HCT116 (cell line): ENCODE measurements at regions not wholly inside any gene's neighbourhood (a gene's known extent, or its start where the extent isn't known, plus 50 kb on each side); places are given as distances from the start of the nearest gene placed in this dataset.

Experiments used
- ATAC-seq: fragments of 200-7000 bp; cut with Tn5 transposase; 2 replicates; pipeline ENCODE4 v1.9.1; 2020; ENCODE audit warnings: mild to moderate bottlenecking, moderate library complexity
- BruUV-seq: library from RNA; stranded (reverse); fragments of 400-500 nt; replicated peaks from 2 replicates; lab custom pipeline; 2021; lab: Mats Ljungman, UMichigan
- CTCF ChIA-PET: fragments of 300-600 bp; sonication (Branson Sonifier 250); formaldehyde crosslinking; loops from one replicate; lab custom pipeline; 2021; ENCODE audit warnings: antibody characterized with exemption; lab: Charles Lee
- POLR2A ChIA-PET: fragments of 300-600, 350-600 bp; sonication (Branson Sonifier 250); formaldehyde crosslinking; loops from one replicate; lab custom pipeline; 2021; ENCODE audit warnings: antibody characterized with exemption; lab: Charles Lee
- RAD21 ChIA-PET, 2 experiments: fragments of 300-600 bp; sonication (Branson Sonifier 250); formaldehyde crosslinking; loops; one replicate each; lab custom pipeline; 2023; ENCODE audit warnings: low total read pairs in 2 of 2; ENCODE audit not compliant: uncharacterized antibody in 2 of 2, unreplicated experiment in 2 of 2, low non-redundant PET in 1 of 2; lab: Charles Lee
- DNase-seq: peaks from one replicate; pipeline ENCODE4 v3.0.0-alpha.2; 2010; ENCODE audit warnings: low read depth, low spot score
- H2AFZ ChIP-seq: fragments of 200-600 bp; shearing (Covaris generic), sonication (generic); 2 replicates; pipeline ENCODE4 v1.6.1; 2017; ENCODE audit warnings: low read depth, mixed run types, mixed read lengths, antibody characterized with exemption, low read length; ENCODE audit not compliant: poor library complexity, severe bottlenecking
- H3K27ac ChIP-seq: 2 replicates; pipeline ENCODE4 v1.5.1; 2012; ENCODE audit warnings: low read depth, low read length
- H3K27me3 ChIP-seq: fragments of 200-600 bp; sonication (generic); 2 replicates; pipeline ENCODE4 v1.6.1; 2016; ENCODE audit warnings: mixed run types, low read length, mixed read lengths; ENCODE audit not compliant: insufficient read depth
- H3K36me3 ChIP-seq, 2 experiments: fragments of 200-500 bp in 1 of 2; fragments of 200-600 bp in 1 of 2; sonication (Bioruptor generic) in 1 of 2; sonication (generic) in 1 of 2; 2 replicates each; pipeline versions ENCODE4 v1.5.1 to v1.6.1; 2014 to 2016; ENCODE audit warnings: low read length in 2 of 2, inconsistent platforms in 1 of 2, mixed read lengths in 1 of 2, mixed run types in 1 of 2; ENCODE audit not compliant: insufficient read depth in 2 of 2, control insufficient read depth in 1 of 2
- H3K4me1 ChIP-seq, 2 experiments: fragments of 200-600 bp in 1 of 2; sonication (generic) in 1 of 2; 2 replicates each; pipeline versions ENCODE4 v1.5.1 to v1.6.1; 2012 to 2017; ENCODE audit warnings: low read length in 2 of 2, inconsistent platforms in 1 of 2, mild to moderate bottlenecking in 1 of 2, mixed read lengths in 1 of 2, mixed run types in 1 of 2, moderate library complexity in 1 of 2; ENCODE audit not compliant: insufficient read depth in 2 of 2, control insufficient read depth in 1 of 2
- H3K4me2 ChIP-seq: fragments of 200-600 bp; sonication (generic); 2 replicates; pipeline ENCODE4 v1.6.1; 2017; ENCODE audit warnings: mixed run types, low read length, mixed read lengths
- H3K4me3 ChIP-seq, 2 experiments: fragments of 200-600 bp in 1 of 2; sonication (generic) in 1 of 2; replicated peaks in 1 of 2; 2 replicates each; pipeline ENCODE4 v1.5.1; 2011 to 2016; ENCODE audit warnings: low read length in 2 of 2, control low read depth in 1 of 2, low read depth in 1 of 2, mild to moderate bottlenecking in 1 of 2, mixed read lengths in 1 of 2, mixed run types in 1 of 2
- H3K79me2 ChIP-seq: fragments of 200-600 bp; sonication (generic); 2 replicates; pipeline ENCODE4 v1.6.1; 2017; ENCODE audit warnings: mild to moderate bottlenecking, mixed run types, low read length, moderate library complexity, mixed read lengths; ENCODE audit not compliant: insufficient read depth
- H3K9ac ChIP-seq: fragments of 200-600 bp; sonication (generic); 2 replicates; pipeline ENCODE4 v1.6.1; 2016; ENCODE audit warnings: low read length, mixed read lengths
- H3K9me2 ChIP-seq: fragments of 200-600 bp; sonication (generic), shearing (Covaris generic); 2 replicates; pipeline ENCODE4 v1.6.1; 2017; ENCODE audit warnings: mixed run types, mild to moderate bottlenecking, moderate library complexity; ENCODE audit not compliant: insufficient read depth
- H3K9me3 ChIP-seq, 2 experiments: fragments of 200-500 bp in 1 of 2; fragments of 200-600 bp in 1 of 2; sonication (Bioruptor generic) in 1 of 2; sonication (generic) in 1 of 2; 2 replicates each; pipeline ENCODE4 v1.6.1; 2014 to 2017; ENCODE audit warnings: low read length in 2 of 2, mixed read lengths in 2 of 2, inconsistent platforms in 1 of 2, low read depth in 1 of 2, mild to moderate bottlenecking in 1 of 2, mixed run types in 1 of 2, moderate library complexity in 1 of 2; ENCODE audit not compliant: control insufficient read depth in 1 of 2, insufficient read depth in 1 of 2
- H4K20me1 ChIP-seq: fragments of 200-600 bp; sonication (generic), shearing (Covaris generic); 2 replicates; pipeline ENCODE4 v1.6.1; 2017; ENCODE audit warnings: mixed run types, mild to moderate bottlenecking, moderate library complexity; ENCODE audit not compliant: insufficient read depth
- CBX3 ChIP-seq: IDR thresholded peaks from 2 replicates; pipeline ENCODE4 v1.6.1; 2012; ENCODE audit warnings: low read depth
- EGR1 ChIP-seq: IDR thresholded peaks from 2 replicates; pipeline ENCODE4 v1.6.1; 2012; ENCODE audit warnings: low read depth
- ELF1 ChIP-seq: IDR thresholded peaks from 2 replicates; pipeline ENCODE4 v1.6.1; 2012; ENCODE audit warnings: low read depth, borderline replicate concordance
- EZH2phosphoT487 ChIP-seq: fragments of 200-600 bp; IDR thresholded peaks from 2 replicates; pipeline ENCODE4 v1.6.1; 2018; ENCODE audit warnings: antibody characterized with exemption, borderline replicate concordance
- FOSL1 ChIP-seq: IDR thresholded peaks from 2 replicates; pipeline ENCODE4 v1.6.1; 2012; ENCODE audit warnings: low read depth
- POLR2A ChIP-seq: IDR thresholded peaks from 2 replicates; pipeline ENCODE4 v1.7.0; 2011; ENCODE audit warnings: borderline replicate concordance; ENCODE audit not compliant: insufficient read depth, insufficient read length; ENCODE audit errors: extremely low read depth
- RAD21 ChIP-seq: IDR thresholded peaks from 2 replicates; pipeline ENCODE4 v1.6.1; 2012; ENCODE audit warnings: low read depth, mild to moderate bottlenecking
- SIN3A ChIP-seq: IDR thresholded peaks from 2 replicates; pipeline ENCODE4 v1.6.1; 2012; ENCODE audit warnings: low read depth
- TCF7L2 ChIP-seq: IDR thresholded peaks from 2 replicates; pipeline ENCODE4 v1.7.0; 2011; ENCODE audit warnings: borderline replicate concordance, inconsistent platforms; ENCODE audit not compliant: insufficient read depth, insufficient read length; ENCODE audit errors: extremely low read depth
- YY1 ChIP-seq: IDR thresholded peaks from 2 replicates; pipeline ENCODE4 v1.6.1; 2011; ENCODE audit warnings: low read length, low read depth, moderate library complexity, mild to moderate bottlenecking; ENCODE audit not compliant: insufficient replicate concordance; ENCODE audit errors: extremely low read depth
- ZFX ChIP-seq: fragments of 450-650 bp; IDR thresholded peaks from 2 replicates; pipeline ENCODE4 v1.6.1; 2017
- ZNF274 ChIP-seq: fragments of 200-500 bp; sonication (Bioruptor generic); IDR thresholded peaks from 2 replicates; pipeline ENCODE4 v1.6.1; 2014; ENCODE audit warnings: mild to moderate bottlenecking, low read depth, low read length, inconsistent platforms
- intact Hi-C: fragments of 100-400 bp; cut with micrococcal nuclease; formaldehyde crosslinking; loops from 2 replicates; pipeline ENCODE4 v1.10.0; 2022
- TF ChIP-seq, protein P1 (sequence below): IDR thresholded peaks from 2 replicates; pipeline ENCODE4 v1.6.1; 2012
- TF ChIP-seq, protein P2 (sequence below), 3 experiments: fragments of 200-600 bp in 1 of 3; sonication (generic) in 1 of 3; IDR thresholded peaks in 2 of 3; conservative IDR thresholded peaks in 1 of 3; 2 replicates each; pipeline ENCODE4 v1.5.1; 2012 to 2017; ENCODE audit warnings: low read depth in 2 of 3, low read length in 2 of 3, antibody characterized with exemption in 1 of 3, borderline replicate concordance in 1 of 3, control low read depth in 1 of 3, mild to moderate bottlenecking in 1 of 3, mixed read lengths in 1 of 3, mixed run types in 1 of 3, moderate library complexity in 1 of 3; ENCODE audit not compliant: insufficient read depth in 1 of 3
- TF ChIP-seq, protein P3 (sequence below): IDR thresholded peaks from 2 replicates; pipeline ENCODE4 v1.6.1; 2011; ENCODE audit warnings: mild to moderate bottlenecking, low read length, moderate library complexity; ENCODE audit not compliant: insufficient replicate concordance; ENCODE audit errors: extremely low read depth
- TF ChIP-seq, protein P4 (sequence below): IDR thresholded peaks from 2 replicates; pipeline ENCODE4 v1.6.1; 2012

DNA sequence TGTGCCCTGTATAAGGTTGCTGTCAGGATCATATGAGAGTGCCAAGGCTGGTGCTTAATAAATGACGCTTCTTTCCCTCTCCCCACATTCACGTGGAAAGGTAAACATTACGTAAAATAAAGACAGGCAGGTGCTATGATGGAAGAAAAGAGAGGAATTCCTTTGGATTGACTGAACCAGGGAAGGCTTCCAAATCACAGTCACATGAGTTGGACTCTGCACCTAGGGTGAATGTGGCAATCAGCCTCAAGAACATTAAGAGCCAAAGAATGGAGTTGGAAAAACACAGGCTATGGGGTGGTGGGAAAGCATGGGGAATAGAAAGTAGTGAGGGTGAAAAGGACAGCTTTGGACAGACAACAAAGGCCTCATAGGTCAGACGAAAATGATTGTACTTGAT is 473.1 kb downstream of the VRK1 start:
- Histone ChIP-seq H2AFZ (no peak overlapping the region), H3K4me1 (peaks cover 25 to 33% of the 10 kb centered on the region in 2 experiments), H3K4me3 (no peak overlapping the region), H3K36me3 (no peaks in the 10 kb centered on the region), H3K9me2 (no peaks in the 10 kb centered on the region), H3K27me3 (no peaks in the 10 kb centered on the region)
- no peak for DNase-seq
- ChIA-PET RAD21 (no interaction called here), POLR2A (no interaction called here)
- ATAC-seq, result no peak
- TF ChIP-seq TCF7L2 (no peak), ZFX (no peak)
- TF ChIP-seq, all 23 proteins: peak for 0
- CTCF ChIA-PET, result no interaction called here
- H4K20me1 ChIP-seq, result no peaks in the 10 kb centered on the region
- BruUV-seq, result no TSS peak
- intact Hi-C loops, result loop anchor here (10.0 kb wide), 1 partner anchor 686 kb away; no protein-coding TSS in a partner anchor
- no peaks in the 10 kb centered on the region for H3K9me3 ChIP-seq
- H3K4me2 ChIP-seq, result no peak overlapping the region
- no peaks in the 10 kb centered on the region for H3K79me2 ChIP-seq
- no peak overlapping the region for H3K27ac ChIP-seq
- no peak overlapping the region for H3K9ac ChIP-seq

DNA sequence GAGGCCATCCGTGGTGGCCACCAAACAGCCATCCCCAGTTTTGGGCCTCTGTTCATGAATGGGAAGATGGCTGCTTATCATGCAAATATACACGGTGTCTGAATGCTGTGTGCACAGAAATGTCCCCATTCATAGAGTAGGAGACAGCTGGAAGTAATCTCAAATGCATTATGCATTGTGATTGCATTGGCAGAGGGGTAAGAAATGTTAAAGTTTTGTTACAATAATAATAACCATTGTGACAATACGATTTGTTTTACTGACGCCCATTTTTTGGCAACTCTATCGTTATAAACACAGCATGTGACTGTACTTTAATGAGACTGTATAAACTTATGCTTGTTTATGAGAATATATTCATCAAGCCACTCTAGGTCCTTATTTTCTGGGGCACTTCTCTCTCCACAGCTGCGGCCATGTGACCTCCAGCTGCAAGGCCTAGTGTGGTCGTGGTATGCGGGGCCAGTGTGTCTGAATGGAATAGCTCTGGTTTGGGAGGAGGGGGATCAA is 474.3 kb downstream of the VRK1 start:
- CTCF ChIA-PET, result no interaction called here
- Histone ChIP-seq H3K4me3 (no peak overlapping the region), H3K4me2 (no peak overlapping the region), H3K9ac (no peak overlapping the region), H3K4me1 (peaks cover 15 to 21% of the 10 kb centered on the region in 2 experiments), H2AFZ (no peak overlapping the region), H4K20me1 (no peaks in the 10 kb centered on the region), H3K9me3 (no peaks in the 10 kb centered on the region), H3K79me2 (no peaks in the 10 kb centered on the region), H3K9me2 (no peaks in the 10 kb centered on the region), H3K27ac (no peak overlapping the region), H3K27me3 (no peaks in the 10 kb centered on the region), H3K36me3 (no peaks in the 10 kb centered on the region)
- BruUV-seq, result no TSS peak
- ATAC-seq, result no peak
- no peak for DNase-seq
- RAD21 ChIA-PET, result no interaction called here
- POLR2A ChIA-PET, result no interaction called here
- TF ChIP-seq ELF1 (no peak), POLR2A (no peak), SIN3A (no peak), FOSL1 (no peak), EZH2phosphoT487 (no peak), EGR1 (no peak), ZFX (no peak), RAD21 (no peak), CBX3 (no peak), YY1 (no peak), ZNF274 (no peak)
- TF ChIP-seq, protein P1, sequence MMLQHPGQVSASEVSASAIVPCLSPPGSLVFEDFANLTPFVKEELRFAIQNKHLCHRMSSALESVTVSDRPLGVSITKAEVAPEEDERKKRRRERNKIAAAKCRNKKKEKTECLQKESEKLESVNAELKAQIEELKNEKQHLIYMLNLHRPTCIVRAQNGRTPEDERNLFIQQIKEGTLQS, result no peak
- TF ChIP-seq, protein P2, sequence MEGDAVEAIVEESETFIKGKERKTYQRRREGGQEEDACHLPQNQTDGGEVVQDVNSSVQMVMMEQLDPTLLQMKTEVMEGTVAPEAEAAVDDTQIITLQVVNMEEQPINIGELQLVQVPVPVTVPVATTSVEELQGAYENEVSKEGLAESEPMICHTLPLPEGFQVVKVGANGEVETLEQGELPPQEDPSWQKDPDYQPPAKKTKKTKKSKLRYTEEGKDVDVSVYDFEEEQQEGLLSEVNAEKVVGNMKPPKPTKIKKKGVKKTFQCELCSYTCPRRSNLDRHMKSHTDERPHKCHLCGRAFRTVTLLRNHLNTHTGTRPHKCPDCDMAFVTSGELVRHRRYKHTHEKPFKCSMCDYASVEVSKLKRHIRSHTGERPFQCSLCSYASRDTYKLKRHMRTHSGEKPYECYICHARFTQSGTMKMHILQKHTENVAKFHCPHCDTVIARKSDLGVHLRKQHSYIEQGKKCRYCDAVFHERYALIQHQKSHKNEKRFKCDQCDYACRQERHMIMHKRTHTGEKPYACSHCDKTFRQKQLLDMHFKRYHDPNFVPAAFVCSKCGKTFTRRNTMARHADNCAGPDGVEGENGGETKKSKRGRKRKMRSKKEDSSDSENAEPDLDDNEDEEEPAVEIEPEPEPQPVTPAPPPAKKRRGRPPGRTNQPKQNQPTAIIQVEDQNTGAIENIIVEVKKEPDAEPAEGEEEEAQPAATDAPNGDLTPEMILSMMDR (IDR thresholded peaks at IDR 0.05 in 2 of 3, conservative IDR thresholded peaks at IDR 0.05 in 1 of 3; ENCODE audit: borderline replicate concordance in 1 of 3, insufficient read depth in 1 of 3, low read depth in 2 of 3, low read length in 2 of 3), result no peak
- TF ChIP-seq, protein P3, sequence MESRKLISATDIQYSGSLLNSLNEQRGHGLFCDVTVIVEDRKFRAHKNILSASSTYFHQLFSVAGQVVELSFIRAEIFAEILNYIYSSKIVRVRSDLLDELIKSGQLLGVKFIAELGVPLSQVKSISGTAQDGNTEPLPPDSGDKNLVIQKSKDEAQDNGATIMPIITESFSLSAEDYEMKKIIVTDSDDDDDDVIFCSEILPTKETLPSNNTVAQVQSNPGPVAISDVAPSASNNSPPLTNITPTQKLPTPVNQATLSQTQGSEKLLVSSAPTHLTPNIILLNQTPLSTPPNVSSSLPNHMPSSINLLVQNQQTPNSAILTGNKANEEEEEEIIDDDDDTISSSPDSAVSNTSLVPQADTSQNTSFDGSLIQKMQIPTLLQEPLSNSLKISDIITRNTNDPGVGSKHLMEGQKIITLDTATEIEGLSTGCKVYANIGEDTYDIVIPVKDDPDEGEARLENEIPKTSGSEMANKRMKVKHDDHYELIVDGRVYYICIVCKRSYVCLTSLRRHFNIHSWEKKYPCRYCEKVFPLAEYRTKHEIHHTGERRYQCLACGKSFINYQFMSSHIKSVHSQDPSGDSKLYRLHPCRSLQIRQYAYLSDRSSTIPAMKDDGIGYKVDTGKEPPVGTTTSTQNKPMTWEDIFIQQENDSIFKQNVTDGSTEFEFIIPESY, result no peak
- TF ChIP-seq, protein P4, sequence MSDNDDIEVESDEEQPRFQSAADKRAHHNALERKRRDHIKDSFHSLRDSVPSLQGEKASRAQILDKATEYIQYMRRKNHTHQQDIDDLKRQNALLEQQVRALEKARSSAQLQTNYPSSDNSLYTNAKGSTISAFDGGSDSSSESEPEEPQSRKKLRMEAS, result no peak
- intact Hi-C loops, result loop anchor here (10.0 kb wide), 1 partner anchor 687 kb away; no protein-coding TSS in a partner anchor
